Skin of body (tissue), 1 donor: ENCODE measurements at regions not wholly inside any gene's neighbourhood (a gene's known extent, or its start where the extent isn't known, plus 50 kb on each side); places are given as distances from the start of the nearest gene placed in this dataset.
"Not testable (repeated sequence)": the region's sequence is repeated elsewhere in the genome, so short reads cannot be mapped to it uniquely, and the experiment has no call there.

Source experiments
- DNase-seq: peaks from one replicate; lab custom pipeline; 2025; lab: John Stamatoyannopoulos, UW

DNA sequence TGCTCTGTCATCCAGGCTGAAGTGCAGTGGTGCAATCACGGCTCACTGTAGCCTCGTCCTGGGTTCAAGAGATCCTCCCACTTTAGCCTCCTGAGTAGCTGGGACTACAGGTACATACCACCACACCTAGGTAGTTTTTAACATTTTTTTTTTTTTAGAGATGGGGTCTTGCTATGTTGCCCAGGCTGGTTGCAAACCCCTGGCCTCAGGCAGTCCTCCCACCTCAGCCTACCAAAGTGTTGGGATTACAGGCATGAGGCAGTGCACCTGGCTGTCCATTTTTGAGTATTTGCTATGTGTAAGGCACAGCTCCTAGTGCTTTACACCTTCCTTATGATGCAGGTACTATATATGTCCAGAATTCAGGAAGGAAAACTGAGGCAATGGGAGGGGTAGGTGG, 138.8 kb upstream of the ZNF536 start:
- no peak for DNase-seq

GRCh38 chr19:30235946-30236345, 136.2 kb upstream of the ZNF536 start:
- no peak for DNase-seq

GRCh38 chr19:30236587-30236986, 135.6 kb upstream of the ZNF536 start:
- no peak for DNase-seq

DNA sequence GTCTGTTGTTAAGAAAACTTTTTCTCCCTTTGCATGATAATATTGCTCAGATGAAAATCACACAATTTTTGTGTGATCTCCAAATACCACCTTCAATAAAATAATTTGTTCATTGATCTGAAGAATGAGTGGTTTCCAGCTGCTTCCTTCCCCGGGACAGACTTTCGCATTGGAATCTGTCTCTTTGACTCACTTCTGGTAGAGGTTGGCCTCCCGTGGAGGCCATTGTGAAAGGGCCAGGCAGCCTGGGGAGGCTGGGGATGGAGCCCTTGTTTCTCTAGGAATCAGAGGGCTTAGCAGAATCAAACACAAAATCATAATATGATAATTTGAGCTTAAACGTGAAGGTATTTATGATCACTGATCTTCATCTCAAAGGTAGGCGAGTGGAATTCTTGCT, 135.0 kb upstream of the ZNF536 start:
- DNase-seq, result no peak

GRCh38 chr19:30240904-30241695, 131.1 kb upstream of the ZNF536 start:
- no peak for DNase-seq

- no peak for DNase-seq
Measured at GRCh38 chr19:30244533-30244932, 127.7 kb upstream of the ZNF536 start.

GRCh38 chr19:30245401-30246039, 126.7 kb upstream of the ZNF536 start:
- no peak for DNase-seq

- no peak for DNase-seq
Measured at GRCh38 chr19:30249911-30250310, 122.3 kb upstream of the ZNF536 start.

DNA sequence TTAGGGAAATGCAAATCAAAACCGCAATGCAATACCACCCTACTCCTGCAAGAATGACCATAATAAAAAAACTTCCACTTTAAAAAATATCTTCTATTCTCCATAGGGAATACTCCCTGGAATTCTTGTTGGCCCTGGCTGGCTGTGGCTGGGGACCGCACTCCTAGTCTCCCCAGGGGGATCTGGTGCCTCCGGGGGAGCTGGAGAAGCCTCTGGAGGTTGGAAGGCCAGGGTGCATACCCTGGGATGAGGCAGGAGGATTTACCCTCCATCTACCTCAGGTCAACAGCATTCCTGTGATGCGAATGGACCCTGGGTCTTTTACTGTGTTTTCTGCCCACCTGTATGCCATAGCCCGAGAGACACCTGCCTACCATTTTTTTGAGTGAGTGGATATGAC, 120.0 kb upstream of the ZNF536 start:
- no peak for DNase-seq

DNA sequence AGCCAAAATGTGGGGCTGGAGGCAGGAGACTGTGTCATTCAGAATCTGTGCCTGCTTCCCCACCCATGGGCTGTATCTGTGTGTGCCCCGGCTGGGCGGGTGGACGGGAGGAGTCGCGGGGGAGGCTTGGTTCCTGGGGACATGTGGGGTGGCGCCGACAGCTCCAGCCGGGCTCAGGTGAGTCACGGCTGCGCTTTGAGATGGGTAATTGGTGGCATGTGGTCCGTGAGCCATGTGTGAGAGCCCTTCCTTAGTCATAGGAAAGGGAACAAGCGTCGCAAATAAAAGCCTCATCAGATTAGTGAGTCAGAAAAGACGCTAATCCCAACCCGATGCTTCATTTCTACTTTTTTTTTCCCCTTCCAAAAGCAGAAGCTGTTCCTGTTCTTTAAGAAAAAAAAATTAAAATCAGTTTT, 118.6 kb upstream of the ZNF536 start:
- peak; percentile 13 for DNase-seq

DNA sequence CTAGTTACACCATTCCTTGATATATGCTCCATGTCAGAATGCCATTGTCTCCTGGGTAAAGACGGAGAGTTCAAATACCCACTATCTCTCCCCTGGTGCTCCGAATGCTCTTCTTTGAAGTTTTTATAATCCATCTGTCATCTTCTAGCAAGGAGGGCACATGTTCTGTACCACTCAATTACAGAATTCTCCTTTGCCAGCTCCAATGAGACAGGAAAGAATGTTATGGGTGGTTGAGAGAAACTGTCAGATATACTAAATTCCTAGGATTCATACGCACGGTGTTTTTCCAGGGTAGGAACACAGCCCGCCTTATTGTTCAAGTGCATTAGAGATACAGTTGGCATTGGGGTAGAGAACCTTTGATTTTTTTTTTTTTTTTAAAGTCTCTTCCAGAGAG, 118.0 kb upstream of the ZNF536 start:
- DNase-seq, result no peak

- DNase-seq, result no peak
Measured at GRCh38 chr19:30254789-30255188, 117.4 kb upstream of the ZNF536 start.

GRCh38 chr19:30255791-30256495, 116.2 kb upstream of the ZNF536 start:
- DNase-seq, result peak; percentile 35

DNA sequence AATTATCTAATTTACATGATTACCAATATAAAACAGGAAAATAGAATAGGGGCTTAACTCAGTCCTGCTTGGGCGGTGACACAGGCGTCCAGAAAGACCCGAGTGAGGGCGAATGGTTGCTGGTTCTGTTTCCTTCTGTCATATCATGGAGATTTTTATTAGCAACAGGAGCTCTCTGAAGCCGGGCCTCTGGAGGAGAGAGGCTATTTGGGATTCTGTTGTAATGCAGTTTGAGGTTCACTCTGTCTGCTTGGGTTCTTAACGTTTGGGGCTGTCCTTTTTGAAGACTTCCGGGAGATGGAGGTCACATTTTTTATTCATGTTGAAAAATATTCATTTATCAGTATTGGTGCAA, 115.7 kb upstream of the ZNF536 start:
- no peak for DNase-seq

DNA sequence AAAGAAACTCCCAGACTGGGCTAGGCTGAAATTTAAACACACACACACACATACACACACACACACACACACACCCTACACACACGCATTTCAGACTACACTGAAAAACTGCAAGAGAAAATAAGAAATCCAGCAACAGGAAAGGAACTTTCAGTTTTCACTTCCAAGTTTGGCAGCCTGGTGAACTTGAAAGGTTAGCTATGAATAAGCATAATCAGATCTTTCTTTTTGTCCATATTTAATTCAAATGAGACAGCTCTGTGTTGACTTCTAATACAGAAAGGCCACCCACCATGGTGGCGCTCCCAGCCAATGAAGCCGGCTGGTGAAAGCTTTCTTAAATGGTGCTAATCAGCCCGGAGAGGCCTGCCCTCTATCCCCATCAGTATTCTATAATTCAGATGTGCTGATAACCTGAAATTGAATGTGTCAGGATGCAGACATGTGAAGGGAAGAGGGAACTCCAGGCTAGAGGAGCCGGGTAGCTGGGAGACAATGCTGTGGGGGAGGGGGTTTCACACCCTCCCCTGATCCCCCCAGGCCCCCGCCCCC, 108.3 kb upstream of the ZNF536 start:
- no peak for DNase-seq

- not testable (repeated sequence) for DNase-seq
Measured at GRCh38 chr19:30265918-30266317, 106.3 kb upstream of the ZNF536 start.

DNA sequence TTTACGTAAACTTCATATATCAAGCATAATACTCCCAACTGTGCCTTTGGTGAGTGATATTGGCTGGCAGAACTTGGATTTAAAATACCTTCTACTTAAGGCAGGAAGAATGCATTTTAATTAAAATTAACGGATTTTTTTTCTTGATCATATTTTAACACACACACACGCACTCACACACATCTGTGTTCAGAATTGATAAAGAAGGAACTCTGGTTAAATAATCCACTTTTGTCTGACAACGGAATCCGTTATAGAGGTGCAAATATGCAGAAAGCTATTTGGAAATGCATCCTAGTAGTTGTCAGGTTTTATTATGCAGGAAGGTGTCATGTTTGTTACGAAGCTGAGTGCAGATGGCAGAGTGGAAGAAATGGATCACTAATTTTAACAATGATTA, 105.5 kb upstream of the ZNF536 start:
- no peak for DNase-seq

GRCh38 chr19:30267332-30267731, 104.9 kb upstream of the ZNF536 start:
- no peak for DNase-seq

DNA sequence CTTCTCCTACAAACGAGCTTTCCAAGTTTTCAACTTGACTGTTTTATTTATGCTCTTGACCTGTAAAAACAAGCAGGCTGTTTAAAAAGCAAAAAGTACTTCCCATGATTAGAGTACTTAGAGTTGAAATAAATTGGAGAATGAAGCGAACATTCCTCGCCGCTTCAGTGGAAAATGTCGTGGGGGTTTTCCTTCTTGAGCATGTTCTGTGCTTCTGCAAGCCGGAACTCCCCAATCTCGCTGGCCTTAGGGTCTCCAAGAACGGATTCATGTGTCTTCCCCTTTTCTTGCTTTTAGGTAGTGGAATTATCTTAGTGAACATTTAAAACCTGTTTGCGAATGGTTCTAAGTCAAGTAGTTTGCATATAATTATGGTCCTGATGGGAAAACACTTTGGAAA, 103.6 kb upstream of the ZNF536 start:
- no peak for DNase-seq

DNA sequence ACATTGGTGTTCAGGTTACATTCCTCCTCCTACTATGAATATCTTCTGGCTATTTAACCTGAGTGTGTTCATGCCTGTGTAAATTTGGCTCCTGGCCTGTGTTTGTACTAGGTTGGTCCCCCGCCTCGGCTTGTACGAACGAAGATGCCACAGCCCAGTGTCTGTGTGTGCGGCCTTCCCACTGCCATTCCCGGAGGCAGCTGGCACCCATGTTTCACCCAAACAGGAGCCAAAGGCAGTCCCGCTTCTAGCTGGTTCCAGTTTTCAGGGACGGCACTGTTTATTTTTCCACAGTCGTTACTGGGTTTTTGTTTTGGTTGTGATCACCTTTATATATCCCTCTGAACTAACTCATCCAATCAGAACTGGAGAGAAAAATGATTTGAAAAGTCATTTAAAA, 102.5 kb upstream of the ZNF536 start:
- no peak for DNase-seq

DNA sequence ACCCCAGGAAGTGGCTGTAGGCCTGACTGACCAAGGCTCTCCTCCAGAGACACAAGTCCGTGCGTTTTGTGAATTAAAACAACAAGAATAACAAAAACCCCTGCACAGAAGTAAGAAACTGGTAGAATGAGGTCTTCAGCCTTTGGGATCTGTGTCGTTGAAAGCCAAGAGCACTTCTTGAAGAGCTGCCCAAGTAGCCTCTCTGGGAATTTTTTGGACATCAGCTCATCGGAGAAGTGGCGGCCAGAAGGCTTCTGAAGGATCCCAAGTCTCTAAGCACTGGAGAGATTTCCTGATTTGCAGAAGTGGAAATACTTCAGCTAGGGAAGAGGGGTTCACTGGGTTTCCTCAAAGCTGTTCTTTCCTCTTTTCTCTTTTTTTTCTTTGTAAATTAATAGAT, 100.4 kb upstream of the ZNF536 start:
- DNase-seq, result no peak

DNA sequence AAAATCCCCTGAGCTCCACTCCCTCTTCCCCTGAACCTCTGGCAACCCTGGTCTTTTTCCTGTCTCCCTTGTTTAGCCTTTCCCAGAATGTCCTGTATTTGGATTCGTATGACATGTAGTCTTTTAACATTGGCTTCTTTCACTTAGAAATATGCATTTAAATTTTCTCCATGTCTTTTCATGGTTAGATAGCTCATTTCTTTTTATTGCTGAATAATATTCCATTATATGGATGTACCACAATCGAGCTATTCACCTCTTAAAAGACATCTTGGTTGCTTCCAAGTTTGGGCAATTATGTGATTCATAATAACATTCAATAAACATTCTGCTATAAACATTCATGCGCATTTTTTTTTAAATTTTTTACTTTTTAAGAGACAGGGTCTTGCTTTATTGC, 99.6 kb upstream of the ZNF536 start:
- DNase-seq, result no peak
